MM.1S (cell line): ENCODE measurements at regions not wholly inside any gene's neighbourhood (a gene's known extent, or its start where the extent isn't known, plus 50 kb on each side); places are given as distances from the start of the nearest gene placed in this dataset.

Experiments used
- DNase-seq: peaks from one replicate; pipeline ENCODE4 v3.0.0-alpha.2; 2015
- H2AFZ ChIP-seq: fragments of 300-600 bp; sonication (generic); 2 replicates; pipeline ENCODE4 v1.6.0; 2016; ENCODE audit warnings: antibody characterized with exemption, low read length
- H3F3A ChIP-seq: fragments of 300-600 bp; sonication (generic); 2 replicates; pipeline ENCODE4 v1.6.1; 2016; ENCODE audit warnings: mild to moderate bottlenecking, antibody characterized with exemption, low read length, moderate library complexity, mixed read lengths; ENCODE audit not compliant: insufficient read depth
- H3K27ac ChIP-seq: fragments of 300-600 bp; sonication (generic); 2 replicates; pipeline ENCODE4 v1.5.1; 2016; ENCODE audit warnings: mild to moderate bottlenecking, low read length
- H3K27me3 ChIP-seq: fragments of 300-600 bp; sonication (generic); replicated peaks from 2 replicates; pipeline ENCODE4 v1.6.0; 2016; ENCODE audit warnings: low read length; ENCODE audit not compliant: insufficient read depth
- H3K36me3 ChIP-seq: fragments of 300-600 bp; sonication (generic); replicated peaks from 2 replicates; pipeline ENCODE4 v1.6.1; 2016; ENCODE audit warnings: mild to moderate bottlenecking, low read length, mixed read lengths; ENCODE audit not compliant: insufficient read depth
- H3K4me1 ChIP-seq: fragments of 300-600 bp; sonication (generic); 2 replicates; pipeline ENCODE4 v1.6.1; 2016; ENCODE audit warnings: low read length, mixed read lengths
- H3K4me2 ChIP-seq: fragments of 300-600 bp; sonication (generic); 2 replicates; pipeline ENCODE4 v1.6.0; 2016; ENCODE audit warnings: low read depth, low read length
- H3K4me3 ChIP-seq: fragments of 300-600 bp; sonication (generic); 2 replicates; pipeline ENCODE4 v1.5.1; 2016; ENCODE audit warnings: low read length, mixed read lengths
- H3K79me2 ChIP-seq: fragments of 300-600 bp; sonication (generic); 2 replicates; pipeline ENCODE4 v1.6.1; 2016; ENCODE audit warnings: mixed run types, low read length, mixed read lengths
- H3K9ac ChIP-seq: fragments of 300-600 bp; sonication (generic); 2 replicates; pipeline ENCODE4 v1.6.1; 2016; ENCODE audit warnings: low read length, mixed read lengths
- H3K9me2 ChIP-seq: fragments of 300-600 bp; sonication (generic); replicated peaks from 2 replicates; pipeline ENCODE4 v1.6.1; 2016; ENCODE audit warnings: mild to moderate bottlenecking, low read length, mixed read lengths; ENCODE audit not compliant: insufficient read depth
- H3K9me3 ChIP-seq: fragments of 300-600 bp; sonication (generic); replicated peaks from 2 replicates; pipeline ENCODE4 v1.6.1; 2016; ENCODE audit warnings: mild to moderate bottlenecking, low read length, mixed read lengths; ENCODE audit not compliant: insufficient read depth
- H4K20me1 ChIP-seq: fragments of 300-600 bp; sonication (generic); 2 replicates; pipeline ENCODE4 v1.6.1; 2016; ENCODE audit warnings: mild to moderate bottlenecking, low read length, moderate library complexity, mixed read lengths; ENCODE audit not compliant: insufficient read depth
- CTCF ChIP-seq: fragments of 300-600 bp; sonication (generic); IDR thresholded peaks from 2 replicates; pipeline ENCODE4 v1.5.1; 2016; ENCODE audit warnings: antibody characterized with exemption, low read length, mixed read lengths
- EZH2 ChIP-seq: fragments of 300-600 bp; sonication (generic); optimal IDR thresholded peaks from 2 replicates; pipeline ENCODE3; 2017; ENCODE audit warnings: low read depth, mild to moderate bottlenecking, antibody characterized with exemption, low read length, mixed read lengths
- EZH2phosphoT487 ChIP-seq: fragments of 300-600 bp; sonication (generic); IDR thresholded peaks from 2 replicates; pipeline ENCODE4 v1.6.1; 2018; ENCODE audit warnings: antibody characterized with exemption, low read length

DNA sequence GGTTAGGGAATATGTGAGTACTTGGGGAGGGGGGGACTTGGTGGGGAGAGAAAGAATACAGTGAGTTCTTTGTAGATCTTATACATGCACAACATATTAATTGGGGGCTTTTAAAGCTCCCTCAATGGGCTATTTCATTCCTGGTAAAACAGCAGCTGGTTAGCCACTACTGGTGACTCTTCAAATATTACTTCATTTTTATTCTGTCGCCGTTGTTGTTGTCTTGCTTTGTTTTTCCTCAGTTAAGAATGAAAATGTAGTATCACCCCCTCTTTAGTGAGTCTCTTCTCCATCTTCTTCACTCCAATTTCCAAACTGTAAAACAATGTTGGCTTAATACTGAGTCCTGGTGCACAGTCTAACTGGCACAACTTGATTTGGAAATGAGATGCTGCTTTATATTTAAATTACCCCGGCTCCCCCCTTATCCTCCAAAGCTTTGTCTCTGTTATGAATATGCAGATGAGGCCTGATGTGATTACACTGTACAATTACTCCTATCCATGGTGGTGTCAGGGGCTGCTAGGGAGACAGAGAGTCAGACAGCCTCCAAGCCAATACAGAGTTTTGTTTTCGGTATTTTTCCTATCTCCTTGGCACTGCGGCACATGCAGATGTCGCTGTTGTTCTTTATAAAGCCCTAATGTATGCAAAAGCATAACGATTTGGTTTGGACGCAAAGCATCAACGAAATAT, 256.9 kb upstream of the PMFBP1 start:
- Histone ChIP-seq H3K27ac (no peak overlapping the region), H3K27me3 (no peaks in the 10 kb centered on the region), H3K36me3 (no peaks in the 10 kb centered on the region), H3K4me1 (no peaks in the 10 kb centered on the region), H4K20me1 (no peaks in the 10 kb centered on the region), H3F3A (no peaks in the 10 kb centered on the region), H3K4me3 (no peak overlapping the region), H2AFZ (no peak overlapping the region), H3K9me3 (no peaks in the 10 kb centered on the region), H3K4me2 (no peak overlapping the region), H3K79me2 (no peaks in the 10 kb centered on the region), H3K9ac (no peak overlapping the region), H3K9me2 (no peaks in the 10 kb centered on the region)
- TF ChIP-seq EZH2phosphoT487, result no peak
- DNase-seq, result no peak

GRCh38 chr16:72427783-72428331, 255.9 kb upstream of the PMFBP1 start:
- Histone ChIP-seq H3K9ac (no peak overlapping the region), H3K36me3 (no peaks in the 10 kb centered on the region), H3K9me3 (no peaks in the 10 kb centered on the region), H3F3A (no peaks in the 10 kb centered on the region), H3K79me2 (no peaks in the 10 kb centered on the region), H4K20me1 (no peaks in the 10 kb centered on the region), H3K4me2 (no peak overlapping the region), H2AFZ (no peak overlapping the region), H3K4me3 (no peak overlapping the region), H3K27ac (no peak overlapping the region), H3K4me1 (no peaks in the 10 kb centered on the region), H3K9me2 (no peaks in the 10 kb centered on the region), H3K27me3 (no peaks in the 10 kb centered on the region)
- DNase-seq, result no peak
- no peak for TF ChIP-seq CTCF
- TF ChIP-seq EZH2, result no peak
- no peak for TF ChIP-seq EZH2phosphoT487

DNA sequence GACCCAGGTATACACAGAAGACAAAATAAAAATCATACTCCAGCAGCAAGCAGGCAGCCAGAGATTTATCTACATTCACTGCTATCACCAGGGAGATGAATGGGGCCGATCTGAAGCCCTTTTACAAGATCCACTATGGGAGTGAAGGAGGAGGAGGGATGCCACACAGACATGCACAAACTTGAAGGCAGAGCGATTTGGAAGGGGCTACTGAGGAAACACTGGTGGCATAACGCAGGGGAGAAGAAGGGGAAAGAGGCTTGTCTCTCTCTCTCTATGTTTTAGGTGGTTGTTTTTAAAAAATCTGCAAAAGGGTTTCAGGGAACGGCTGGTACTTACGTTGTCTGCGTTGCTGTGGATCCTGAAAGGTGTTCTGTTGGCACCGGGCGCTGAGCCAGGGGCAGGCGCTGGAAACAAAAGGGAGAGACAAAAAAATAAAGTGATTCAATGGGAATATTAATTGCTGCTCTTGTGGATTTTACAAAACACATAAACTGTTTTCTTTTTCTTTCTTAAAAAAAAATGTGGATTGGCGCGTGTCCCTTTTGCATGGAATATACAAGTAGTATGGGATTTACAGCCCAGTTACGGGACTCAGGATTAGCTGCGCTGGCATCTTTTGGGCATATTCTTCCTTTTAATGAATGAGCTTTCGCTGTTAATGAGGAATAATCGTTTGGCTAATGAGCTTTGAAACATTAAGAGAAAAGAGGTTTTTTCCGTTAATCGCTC, 255.3 kb upstream of the PMFBP1 start:
- DNase-seq, result no peak
- no peak overlapping the region for H2AFZ ChIP-seq

More for the DNA sequence above, 255.3 kb upstream of the PMFBP1 start:
- H3K4me2 ChIP-seq, result no peak overlapping the region
- no peaks in the 10 kb centered on the region for H3K27me3 ChIP-seq
- TF ChIP-seq EZH2phosphoT487 (no peak), EZH2 (no peak), CTCF (no peak)
- no peaks in the 10 kb centered on the region for H3K9me3 ChIP-seq
- H4K20me1 ChIP-seq, result no peaks in the 10 kb centered on the region
- no peak overlapping the region for H3K4me3 ChIP-seq
- H3F3A ChIP-seq, result no peaks in the 10 kb centered on the region
- no peaks in the 10 kb centered on the region for H3K36me3 ChIP-seq
- H3K27ac ChIP-seq, result no peak overlapping the region
- no peak overlapping the region for H3K9ac ChIP-seq
- H3K9me2 ChIP-seq, result no peaks in the 10 kb centered on the region
- no peaks in the 10 kb centered on the region for H3K79me2 ChIP-seq
- no peaks in the 10 kb centered on the region for H3K4me1 ChIP-seq
